ENCODE measurements at regions not wholly inside any gene's neighbourhood (a gene's known extent, or its start where the extent isn't known, plus 50 kb on each side); places are given as distances from the start of the nearest gene placed in this dataset.

DNA sequence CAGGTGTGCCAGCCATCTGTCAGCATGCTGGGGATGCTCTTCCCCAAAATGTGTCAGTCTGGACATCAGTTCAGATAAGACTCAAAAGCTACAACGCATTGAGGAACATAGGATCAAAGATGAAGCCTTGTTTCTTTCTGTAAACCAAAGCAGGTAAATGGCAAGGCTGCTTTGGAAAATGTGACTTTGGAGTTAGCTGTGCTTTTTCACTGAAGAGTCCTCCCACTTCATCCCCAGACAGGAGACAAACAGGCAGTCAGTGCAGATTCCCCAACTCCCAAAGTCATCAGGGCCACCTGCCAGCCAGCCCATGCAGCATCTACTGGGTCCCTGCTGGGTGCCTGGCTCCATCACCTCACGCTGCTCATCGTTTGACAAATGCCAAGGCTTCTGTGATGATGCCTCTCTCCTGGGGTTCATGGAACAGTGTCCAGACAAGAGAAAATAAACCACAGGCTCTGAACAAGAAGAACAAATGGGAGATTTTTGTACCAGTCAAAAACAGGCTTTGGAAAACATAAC is 205.0 kb upstream of the BTBD3 start:
- DNase-seq (ENCODE audit: low read depth, low spot score) (no peak), ATAC-seq (no peak), FAIRE-seq (no peak)
- ChIA-PET CTCF (interaction anchor here (0.7 kb wide), 1 partner anchor 716 kb away, joined by 3 read pairs; no protein-coding TSS in a partner anchor), RAD21 (ENCODE audit: unreplicated experiment) (no interaction called here), POLR2A (no interaction called here), SMC1A (ENCODE audit: uncharacterized antibody, unreplicated experiment) (no interaction called here)
- TF ChIP-seq, protein P1, sequence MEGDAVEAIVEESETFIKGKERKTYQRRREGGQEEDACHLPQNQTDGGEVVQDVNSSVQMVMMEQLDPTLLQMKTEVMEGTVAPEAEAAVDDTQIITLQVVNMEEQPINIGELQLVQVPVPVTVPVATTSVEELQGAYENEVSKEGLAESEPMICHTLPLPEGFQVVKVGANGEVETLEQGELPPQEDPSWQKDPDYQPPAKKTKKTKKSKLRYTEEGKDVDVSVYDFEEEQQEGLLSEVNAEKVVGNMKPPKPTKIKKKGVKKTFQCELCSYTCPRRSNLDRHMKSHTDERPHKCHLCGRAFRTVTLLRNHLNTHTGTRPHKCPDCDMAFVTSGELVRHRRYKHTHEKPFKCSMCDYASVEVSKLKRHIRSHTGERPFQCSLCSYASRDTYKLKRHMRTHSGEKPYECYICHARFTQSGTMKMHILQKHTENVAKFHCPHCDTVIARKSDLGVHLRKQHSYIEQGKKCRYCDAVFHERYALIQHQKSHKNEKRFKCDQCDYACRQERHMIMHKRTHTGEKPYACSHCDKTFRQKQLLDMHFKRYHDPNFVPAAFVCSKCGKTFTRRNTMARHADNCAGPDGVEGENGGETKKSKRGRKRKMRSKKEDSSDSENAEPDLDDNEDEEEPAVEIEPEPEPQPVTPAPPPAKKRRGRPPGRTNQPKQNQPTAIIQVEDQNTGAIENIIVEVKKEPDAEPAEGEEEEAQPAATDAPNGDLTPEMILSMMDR (IDR thresholded peaks at IDR 0.05 in 2 of 3, conservative IDR thresholded peaks at IDR 0.05 in 1 of 3; ENCODE audit: control insufficient read depth in 2 of 3, extremely low read depth in 1 of 3, insufficient read depth in 1 of 3, low read depth in 3 of 3, low read length in 3 of 3): no peak
- TF ChIP-seq ZZZ3 (IDR thresholded peaks at IDR 0.05; ENCODE audit: control insufficient read depth, insufficient read length, low read depth) (no peak), SIX5 (IDR thresholded peaks at IDR 0.05; ENCODE audit: low read depth, low read length, severe bottlenecking) (no peak), JUND (IDR thresholded peaks at IDR 0.05; ENCODE audit: low read depth, low read length) (no peak)
- TF ChIP-seq, protein P2, sequence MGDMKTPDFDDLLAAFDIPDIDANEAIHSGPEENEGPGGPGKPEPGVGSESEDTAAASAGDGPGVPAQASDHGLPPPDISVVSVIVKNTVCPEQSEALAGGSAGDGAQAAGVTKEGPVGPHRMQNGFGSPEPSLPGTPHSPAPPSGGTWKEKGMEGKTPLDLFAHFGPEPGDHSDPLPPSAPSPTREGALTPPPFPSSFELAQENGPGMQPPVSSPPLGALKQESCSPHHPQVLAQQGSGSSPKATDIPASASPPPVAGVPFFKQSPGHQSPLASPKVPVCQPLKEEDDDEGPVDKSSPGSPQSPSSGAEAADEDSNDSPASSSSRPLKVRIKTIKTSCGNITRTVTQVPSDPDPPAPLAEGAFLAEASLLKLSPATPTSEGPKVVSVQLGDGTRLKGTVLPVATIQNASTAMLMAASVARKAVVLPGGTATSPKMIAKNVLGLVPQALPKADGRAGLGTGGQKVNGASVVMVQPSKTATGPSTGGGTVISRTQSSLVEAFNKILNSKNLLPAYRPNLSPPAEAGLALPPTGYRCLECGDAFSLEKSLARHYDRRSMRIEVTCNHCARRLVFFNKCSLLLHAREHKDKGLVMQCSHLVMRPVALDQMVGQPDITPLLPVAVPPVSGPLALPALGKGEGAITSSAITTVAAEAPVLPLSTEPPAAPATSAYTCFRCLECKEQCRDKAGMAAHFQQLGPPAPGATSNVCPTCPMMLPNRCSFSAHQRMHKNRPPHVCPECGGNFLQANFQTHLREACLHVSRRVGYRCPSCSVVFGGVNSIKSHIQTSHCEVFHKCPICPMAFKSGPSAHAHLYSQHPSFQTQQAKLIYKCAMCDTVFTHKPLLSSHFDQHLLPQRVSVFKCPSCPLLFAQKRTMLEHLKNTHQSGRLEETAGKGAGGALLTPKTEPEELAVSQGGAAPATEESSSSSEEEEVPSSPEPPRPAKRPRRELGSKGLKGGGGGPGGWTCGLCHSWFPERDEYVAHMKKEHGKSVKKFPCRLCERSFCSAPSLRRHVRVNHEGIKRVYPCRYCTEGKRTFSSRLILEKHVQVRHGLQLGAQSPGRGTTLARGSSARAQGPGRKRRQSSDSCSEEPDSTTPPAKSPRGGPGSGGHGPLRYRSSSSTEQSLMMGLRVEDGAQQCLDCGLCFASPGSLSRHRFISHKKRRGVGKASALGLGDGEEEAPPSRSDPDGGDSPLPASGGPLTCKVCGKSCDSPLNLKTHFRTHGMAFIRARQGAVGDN (IDR thresholded peaks at IDR 0.05): no peak
- TF ChIP-seq, protein P3, sequence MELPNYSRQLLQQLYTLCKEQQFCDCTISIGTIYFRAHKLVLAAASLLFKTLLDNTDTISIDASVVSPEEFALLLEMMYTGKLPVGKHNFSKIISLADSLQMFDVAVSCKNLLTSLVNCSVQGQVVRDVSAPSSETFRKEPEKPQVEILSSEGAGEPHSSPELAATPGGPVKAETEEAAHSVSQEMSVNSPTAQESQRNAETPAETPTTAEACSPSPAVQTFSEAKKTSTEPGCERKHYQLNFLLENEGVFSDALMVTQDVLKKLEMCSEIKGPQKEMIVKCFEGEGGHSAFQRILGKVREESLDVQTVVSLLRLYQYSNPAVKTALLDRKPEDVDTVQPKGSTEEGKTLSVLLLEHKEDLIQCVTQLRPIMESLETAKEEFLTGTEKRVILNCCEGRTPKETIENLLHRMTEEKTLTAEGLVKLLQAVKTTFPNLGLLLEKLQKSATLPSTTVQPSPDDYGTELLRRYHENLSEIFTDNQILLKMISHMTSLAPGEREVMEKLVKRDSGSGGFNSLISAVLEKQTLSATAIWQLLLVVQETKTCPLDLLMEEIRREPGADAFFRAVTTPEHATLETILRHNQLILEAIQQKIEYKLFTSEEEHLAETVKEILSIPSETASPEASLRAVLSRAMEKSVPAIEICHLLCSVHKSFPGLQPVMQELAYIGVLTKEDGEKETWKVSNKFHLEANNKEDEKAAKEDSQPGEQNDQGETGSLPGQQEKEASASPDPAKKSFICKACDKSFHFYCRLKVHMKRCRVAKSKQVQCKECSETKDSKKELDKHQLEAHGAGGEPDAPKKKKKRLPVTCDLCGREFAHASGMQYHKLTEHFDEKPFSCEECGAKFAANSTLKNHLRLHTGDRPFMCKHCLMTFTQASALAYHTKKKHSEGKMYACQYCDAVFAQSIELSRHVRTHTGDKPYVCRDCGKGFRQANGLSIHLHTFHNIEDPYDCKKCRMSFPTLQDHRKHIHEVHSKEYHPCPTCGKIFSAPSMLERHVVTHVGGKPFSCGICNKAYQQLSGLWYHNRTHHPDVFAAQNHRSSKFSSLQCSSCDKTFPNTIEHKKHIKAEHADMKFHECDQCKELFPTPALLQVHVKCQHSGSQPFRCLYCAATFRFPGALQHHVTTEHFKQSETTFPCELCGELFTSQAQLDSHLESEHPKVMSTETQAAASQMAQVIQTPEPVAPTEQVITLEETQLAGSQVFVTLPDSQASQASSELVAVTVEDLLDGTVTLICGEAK (IDR thresholded peaks at IDR 0.05; ENCODE audit: borderline replicate concordance): no peak
- Histone ChIP-seq H3K27ac (ENCODE audit: control insufficient read depth, insufficient read depth) (no peak overlapping the region), H3K27me3 (replicated peaks in 1 of 2; ENCODE audit: control insufficient read depth in 2 of 2, insufficient read depth in 2 of 2, low read length in 1 of 2) (no peaks in the 10 kb centered on the region), H3K4me3 (no peak overlapping the region), H2AFZ (ENCODE audit: control insufficient read depth, low read depth, low read length) (no peak overlapping the region), H3K4me1 (ENCODE audit: control insufficient read depth, insufficient read depth, low read length) (no peaks in the 10 kb centered on the region), H3K36me3 (ENCODE audit: control insufficient read depth in 2 of 2, insufficient read depth in 2 of 2, low read length in 1 of 2) (no peaks in the 10 kb centered on the region), H3K9me3 (replicated peaks; ENCODE audit: control insufficient read depth, insufficient read depth, low read length) (no peaks in the 10 kb centered on the region), H3K9ac (ENCODE audit: control insufficient read depth, insufficient read depth, low read length) (no peak overlapping the region), H4K20me1 (ENCODE audit: control insufficient read depth, insufficient read depth) (no peaks in the 10 kb centered on the region), H3K4me2 (ENCODE audit: control insufficient read depth, insufficient read depth) (no peak overlapping the region), H3K79me2 (ENCODE audit: control insufficient read depth, insufficient read depth, low read length) (no peaks in the 10 kb centered on the region)
- 2% methylated on average over 3 of the region's 3 CpGs for WGBS (ENCODE audit: insufficient coverage, insufficient replicate concordance, low lambda C conversion rate, missing lambda C conversion rate)
- in situ Hi-C loops (cut with MboI): no loop called here
- intact Hi-C loops (cut with micrococcal nuclease; ENCODE audit: unreplicated experiment): no loop called here
- no TSS peak for BruUV-seq (replicated peaks)

Data from GM12878 (cell line).